ENCODE measurements at regions not wholly inside any gene's neighbourhood (a gene's known extent, or its start where the extent isn't known, plus 50 kb on each side); places are given as distances from the start of the nearest gene placed in this dataset.
"Not testable (repeated sequence)": the region's sequence is repeated elsewhere in the genome, so short reads cannot be mapped to it uniquely, and the experiment has no call there.

DNA sequence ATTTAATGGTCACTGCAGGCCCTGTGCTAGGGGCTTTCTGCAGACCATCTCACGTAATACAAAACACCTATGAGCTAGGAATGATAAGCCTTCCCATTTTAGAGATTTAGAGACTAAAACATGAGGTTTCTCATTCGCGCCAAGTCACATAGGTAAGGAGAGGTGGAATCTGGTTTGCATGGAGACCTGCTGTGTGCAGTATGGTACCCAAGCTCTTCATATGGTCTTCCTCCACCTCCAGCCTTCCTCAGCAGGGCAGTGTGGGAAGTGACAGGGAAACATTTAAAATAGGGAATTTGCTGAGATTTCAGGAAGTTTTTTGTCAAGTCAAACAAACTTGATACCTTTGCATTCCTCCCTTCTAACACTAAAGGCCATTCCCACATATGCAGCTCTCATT is 337.6 kb downstream of the IL20RB start:
- DNase-seq = no peak

GRCh38 chr3:137296116-137296515 is 338.3 kb downstream of the IL20RB start:
- DNase-seq = no peak

- DNase-seq = no peak
Observed at GRCh38 chr3:137297770-137298169, 340.0 kb downstream of the IL20RB start.

DNA sequence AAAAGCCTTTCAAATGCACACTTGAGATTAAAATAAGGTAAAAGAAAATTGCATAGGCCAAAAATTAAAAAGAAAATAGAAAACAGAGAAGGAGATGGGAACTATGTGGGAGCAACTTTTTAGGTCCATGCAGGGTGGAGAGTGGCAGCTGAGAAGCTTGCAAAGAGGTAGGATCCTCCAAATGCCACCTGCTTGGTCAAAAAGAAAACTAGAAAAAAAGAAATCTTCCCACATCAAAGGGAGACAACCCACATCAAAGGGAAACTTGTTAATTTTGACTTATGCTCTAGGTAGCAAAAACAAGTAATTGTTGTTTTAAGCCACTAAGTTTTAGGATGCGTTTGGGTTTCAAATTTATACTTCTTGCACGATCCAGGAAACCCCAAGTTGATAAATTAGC is 342.9 kb downstream of the IL20RB start:
- no peak for DNase-seq

GRCh38 chr3:137304313-137305056 is 346.7 kb downstream of the IL20RB start:
- no peak for DNase-seq

GRCh38 chr3:137324114-137324513 is 366.3 kb downstream of the IL20RB start:
- no peak for DNase-seq

DNA sequence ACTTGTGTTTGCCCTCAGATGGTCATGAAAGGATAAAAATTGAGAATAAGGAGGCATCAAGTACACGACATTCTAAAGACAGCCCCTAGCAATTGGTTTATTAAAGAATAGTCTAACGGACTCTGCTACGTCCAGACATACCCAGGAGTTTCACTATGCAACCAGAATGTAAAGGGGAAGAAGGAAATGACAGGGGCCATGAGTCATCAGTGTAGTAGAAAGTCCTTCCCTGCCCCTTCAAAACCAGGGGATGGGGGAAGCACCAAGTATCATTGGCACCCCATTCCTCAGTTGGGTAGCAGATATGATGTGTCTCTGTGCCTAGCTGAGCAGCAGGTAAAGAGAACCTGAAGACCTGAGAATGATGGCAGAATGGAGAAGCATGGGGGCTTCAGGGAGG is 367.4 kb downstream of the IL20RB start:
- DNase-seq = no peak

DNA sequence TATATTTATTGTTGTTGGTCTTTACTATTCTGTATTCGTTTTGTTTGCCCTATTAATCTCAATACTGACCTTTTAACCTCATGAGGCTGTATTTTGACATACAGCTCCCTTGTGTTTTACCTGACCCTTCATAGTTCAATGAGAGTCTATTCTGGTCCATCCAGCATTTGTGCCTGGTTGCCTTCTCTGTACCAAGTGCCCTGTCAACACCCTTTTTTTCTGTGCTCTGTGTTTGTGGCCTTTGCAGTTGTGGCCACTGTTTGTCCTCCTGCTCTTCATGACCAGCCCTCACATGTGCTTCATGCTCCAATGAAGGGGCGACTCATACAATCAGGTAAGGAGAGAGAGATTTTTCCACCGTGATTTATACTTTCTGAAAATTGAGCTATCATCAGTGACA is 368.2 kb downstream of the IL20RB start:
- no peak for DNase-seq

- DNase-seq = no peak
Observed at GRCh38 chr3:137329594-137329993, 371.8 kb downstream of the IL20RB start.

GRCh38 chr3:137330246-137330645 is 372.5 kb downstream of the IL20RB start:
- DNase-seq = no peak

GRCh38 chr3:137332297-137332696 is 374.5 kb downstream of the IL20RB start:
- DNase-seq = no peak

- no peak for DNase-seq
Observed at GRCh38 chr3:137335478-137335877, 377.7 kb downstream of the IL20RB start.

GRCh38 chr3:137338400-137338799 is 380.6 kb downstream of the IL20RB start:
- DNase-seq = not testable (repeated sequence)

DNA sequence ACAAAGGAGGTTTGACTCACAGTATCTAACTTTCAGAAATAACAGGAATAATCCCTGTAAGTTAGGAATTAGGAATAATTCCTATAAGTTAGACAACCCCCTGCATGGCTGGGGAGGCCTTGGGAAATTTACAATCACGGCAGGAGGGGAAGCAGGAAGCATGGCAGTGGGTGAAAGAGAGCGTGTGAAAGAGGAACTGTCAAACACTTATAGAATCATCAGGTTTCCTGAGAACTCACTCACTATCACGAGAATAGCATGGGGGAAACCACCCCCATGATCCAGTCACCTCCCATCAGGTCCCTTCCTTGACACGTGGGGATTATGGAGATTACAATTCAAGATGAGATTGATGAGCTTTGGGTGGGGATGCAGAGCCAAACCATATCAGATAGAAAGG is 385.5 kb downstream of the IL20RB start:
- DNase-seq = no peak

DNA sequence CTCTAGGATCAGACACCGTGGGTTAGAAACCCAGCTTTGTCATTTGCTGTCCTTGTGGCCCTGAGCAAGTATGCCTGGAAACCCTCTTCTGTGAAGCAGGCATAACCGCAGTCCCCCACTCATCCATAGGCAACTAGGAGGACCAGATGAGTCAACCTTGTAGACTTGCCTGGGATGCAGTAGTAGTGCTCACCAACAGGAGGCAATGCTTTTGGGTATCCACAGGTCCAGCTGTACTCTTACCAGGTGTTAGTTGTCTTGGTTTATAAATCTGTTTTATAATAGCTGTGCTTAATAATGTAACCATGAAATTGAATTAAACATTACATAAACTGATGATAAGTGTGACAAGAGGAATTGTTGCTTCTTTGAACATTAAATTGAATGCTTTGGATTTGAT is 389.3 kb downstream of the IL20RB start:
- DNase-seq = no peak

DNA sequence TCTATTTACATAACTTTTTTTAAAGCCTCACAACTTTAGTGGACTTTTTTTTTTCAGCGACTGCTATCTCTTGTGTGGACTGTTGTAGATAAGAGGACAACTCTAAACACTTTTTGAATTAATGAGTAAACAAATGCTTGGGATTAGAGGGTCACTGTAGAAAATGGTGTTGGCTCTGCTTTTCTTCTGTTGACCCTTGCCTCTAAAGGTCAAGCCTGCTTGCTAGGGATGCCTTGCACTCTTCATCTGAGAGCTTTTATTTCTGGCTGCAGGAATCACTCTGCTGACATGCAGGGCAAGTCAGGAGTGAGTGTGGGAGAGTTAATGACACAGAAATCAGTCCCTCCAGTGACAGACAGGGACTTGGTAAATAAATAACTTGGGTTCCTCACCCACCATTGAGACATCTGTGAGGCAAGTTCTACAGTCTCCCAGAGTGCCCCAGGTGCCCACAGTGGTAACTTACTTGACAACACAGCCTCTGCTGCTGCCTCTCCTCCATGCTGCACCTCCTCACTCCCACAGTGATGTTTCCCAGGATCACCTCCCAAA is 390.1 kb downstream of the IL20RB start:
- no peak for DNase-seq

- DNase-seq = no peak
Observed at GRCh38 chr3:137348936-137349335, 391.2 kb downstream of the IL20RB start.

DNA sequence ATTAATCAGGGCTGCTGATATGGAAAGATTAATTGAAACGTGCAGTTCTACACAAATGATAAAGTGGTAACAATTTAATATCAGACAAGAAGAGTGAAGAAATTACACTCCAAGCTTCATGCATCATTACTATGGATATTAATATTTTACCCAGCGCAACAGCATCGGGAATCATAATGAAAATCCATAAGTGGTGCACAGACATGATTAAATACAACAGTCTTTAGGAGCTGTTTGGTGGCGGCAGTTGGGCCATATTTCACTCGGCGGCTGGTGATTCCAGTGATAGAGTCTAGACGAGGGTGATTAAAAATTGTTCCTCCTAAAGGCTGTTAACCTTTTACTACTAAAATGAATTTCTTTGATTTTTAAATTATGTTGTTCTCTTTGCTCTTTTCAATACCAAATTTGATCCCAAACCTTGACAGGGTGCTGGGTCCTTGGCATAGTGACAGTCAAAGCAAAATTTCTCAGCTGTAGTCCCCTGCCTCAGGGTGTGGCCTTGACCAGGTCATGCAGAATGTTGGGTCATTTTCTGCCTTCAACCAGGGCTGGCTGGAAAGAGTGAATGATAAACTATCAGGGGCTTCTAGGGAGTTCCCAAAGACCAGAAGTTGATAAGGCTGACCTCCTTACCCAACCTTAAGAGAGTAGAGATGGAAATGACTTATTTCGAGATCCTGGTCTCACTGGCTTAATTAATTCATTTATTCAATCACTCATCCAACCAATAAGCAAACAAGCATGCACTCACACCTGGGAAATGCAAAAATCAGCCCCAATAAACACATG is 392.0 kb downstream of the IL20RB start:
- no peak for DNase-seq

DNA sequence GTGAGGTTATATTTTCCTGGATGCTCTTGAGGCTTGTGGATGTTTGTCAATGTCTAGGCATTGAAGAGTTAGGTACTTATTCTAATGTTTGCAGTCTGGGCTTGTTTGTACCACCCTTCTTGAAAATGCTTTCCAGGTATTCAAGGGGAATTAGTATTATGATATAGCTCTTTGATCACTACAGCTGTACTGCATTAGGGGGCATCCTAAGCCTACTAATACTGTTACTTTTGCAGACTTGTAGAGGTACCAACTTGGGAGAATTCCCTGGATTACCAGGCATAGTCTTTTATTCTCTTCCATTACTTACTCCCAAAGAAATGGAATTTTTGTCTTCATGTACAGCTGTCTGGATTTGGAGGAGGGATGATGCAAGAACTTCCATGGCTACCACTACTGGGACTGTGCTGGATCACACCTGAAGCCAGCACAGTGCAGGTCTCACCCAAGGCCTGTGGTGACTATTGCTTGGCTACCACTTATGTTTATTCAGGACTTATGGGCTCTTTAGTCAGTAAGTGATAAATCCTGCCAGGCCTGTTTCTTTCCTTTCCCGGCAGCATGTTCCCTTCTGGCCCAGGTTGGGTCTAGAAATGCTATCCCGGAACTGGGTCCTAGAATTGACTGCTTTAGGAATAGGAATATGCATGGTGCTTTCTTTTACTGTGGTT is 402.9 kb downstream of the IL20RB start:
- no peak for DNase-seq

GRCh38 chr3:137382005-137382594 is 382.0 kb upstream of the SOX14 start:
- DNase-seq = no peak

- no peak for DNase-seq
Observed at GRCh38 chr3:137385922-137386321, 378.2 kb upstream of the SOX14 start.

GRCh38 chr3:137409584-137409983 is 354.5 kb upstream of the SOX14 start:
- DNase-seq = no peak

Data from nucleus accumbens (tissue), 56 donors.